Thyroid gland (tissue), 4 donors: ENCODE measurements at regions not wholly inside any gene's neighbourhood (a gene's known extent, or its start where the extent isn't known, plus 50 kb on each side); places are given as distances from the start of the nearest gene placed in this dataset.

Source experiments
- CTCF ChIP-seq, 6 experiments: fragments of 200-600 bp in 3 of 6; fragments of 450-650 bp in 3 of 6; sonication (generic) in 3 of 6; IDR thresholded peaks; one replicate each; pipeline ENCODE4 v1.5.1; 2016 to 2019; ENCODE audit warnings: antibody characterized with exemption in 6 of 6, mild to moderate bottlenecking in 2 of 6, inconsistent platforms in 1 of 6, moderate library complexity in 1 of 6
- POLR2A ChIP-seq, 2 donors: fragments of 450-650 bp; IDR thresholded peaks; one replicate each; pipeline ENCODE4 v1.6.1; 2017; ENCODE audit warnings: antibody characterized with exemption in 2 of 2, mild to moderate bottlenecking in 2 of 2, moderate library complexity in 1 of 2

DNA sequence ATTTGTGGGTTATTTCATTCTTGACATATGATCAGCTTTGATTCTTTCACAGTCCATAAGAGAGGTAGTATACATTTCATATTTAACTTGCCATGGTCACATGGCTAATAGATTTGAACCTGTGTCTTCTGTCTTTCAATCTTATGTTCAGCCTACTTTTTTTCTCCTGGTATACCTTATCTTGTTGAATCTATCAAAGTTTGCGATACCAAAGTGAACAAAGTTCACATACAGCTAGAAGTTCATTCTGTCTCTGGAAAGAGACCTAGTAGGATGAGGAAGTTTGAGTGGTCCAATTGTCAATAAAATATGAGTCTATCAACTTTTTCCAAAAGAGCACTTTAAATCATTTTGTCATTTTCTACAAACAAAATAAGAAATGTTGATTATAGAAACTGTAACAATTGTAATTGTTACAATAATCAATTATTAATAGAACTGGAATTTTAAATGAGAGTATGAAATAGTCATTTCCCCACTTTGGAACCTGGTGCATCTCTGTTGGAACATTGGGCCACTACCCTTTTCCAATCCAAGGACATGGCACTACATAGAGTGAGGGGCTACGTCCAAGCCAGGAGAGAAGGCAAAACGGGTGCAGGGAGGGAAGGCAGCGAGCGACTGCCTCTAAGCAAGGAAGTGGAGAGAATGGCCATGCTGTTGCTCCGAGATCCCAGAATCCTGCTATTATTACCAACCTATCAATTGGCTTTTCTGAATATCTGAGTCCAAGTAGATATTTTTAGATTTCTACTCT, 194.2 kb upstream of the FOXQ1 start:
- TF ChIP-seq CTCF (IDR thresholded peaks at IDR 0.05) (no peak), POLR2A (IDR thresholded peaks at IDR 0.05) (no peak)
